Occipital lobe (tissue), 1 donor: ENCODE measurements at regions not wholly inside any gene's neighbourhood (a gene's known extent, or its start where the extent isn't known, plus 50 kb on each side); places are given as distances from the start of the nearest gene placed in this dataset.
"Not testable (repeated sequence)": the region's sequence is repeated elsewhere in the genome, so short reads cannot be mapped to it uniquely, and the experiment has no call there.

Source experiments
- DNase-seq: peaks from one replicate; lab custom pipeline; 2025; lab: John Stamatoyannopoulos, UW

- no peak for DNase-seq
These were observed 51.0 kb downstream of the POU3F3 start for GRCh38 chr2:104904889-104905288.

DNA sequence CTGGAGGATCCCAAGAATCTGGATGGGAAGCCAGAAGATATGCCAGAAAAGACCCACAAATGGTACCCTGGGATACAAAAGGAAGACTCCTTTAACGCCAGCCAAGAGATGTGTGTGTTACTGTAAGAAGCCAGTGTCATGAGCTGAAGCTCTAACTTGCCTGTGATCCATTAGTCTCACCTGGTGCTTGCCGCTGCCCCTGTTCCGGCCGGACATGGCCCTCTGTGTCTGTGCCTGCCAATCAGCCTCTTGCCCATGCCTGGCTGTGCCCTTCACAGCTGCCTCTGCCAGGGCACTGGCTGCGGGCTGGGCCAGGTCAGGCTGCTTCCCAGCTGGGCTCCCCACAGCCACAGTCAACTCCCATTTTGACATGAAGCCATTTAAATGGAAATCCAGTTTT, 55.4 kb downstream of the POU3F3 start:
- no peak for DNase-seq

- no peak for DNase-seq
These were observed 60.6 kb downstream of the POU3F3 start for GRCh38 chr2:104914509-104914908.

DNA sequence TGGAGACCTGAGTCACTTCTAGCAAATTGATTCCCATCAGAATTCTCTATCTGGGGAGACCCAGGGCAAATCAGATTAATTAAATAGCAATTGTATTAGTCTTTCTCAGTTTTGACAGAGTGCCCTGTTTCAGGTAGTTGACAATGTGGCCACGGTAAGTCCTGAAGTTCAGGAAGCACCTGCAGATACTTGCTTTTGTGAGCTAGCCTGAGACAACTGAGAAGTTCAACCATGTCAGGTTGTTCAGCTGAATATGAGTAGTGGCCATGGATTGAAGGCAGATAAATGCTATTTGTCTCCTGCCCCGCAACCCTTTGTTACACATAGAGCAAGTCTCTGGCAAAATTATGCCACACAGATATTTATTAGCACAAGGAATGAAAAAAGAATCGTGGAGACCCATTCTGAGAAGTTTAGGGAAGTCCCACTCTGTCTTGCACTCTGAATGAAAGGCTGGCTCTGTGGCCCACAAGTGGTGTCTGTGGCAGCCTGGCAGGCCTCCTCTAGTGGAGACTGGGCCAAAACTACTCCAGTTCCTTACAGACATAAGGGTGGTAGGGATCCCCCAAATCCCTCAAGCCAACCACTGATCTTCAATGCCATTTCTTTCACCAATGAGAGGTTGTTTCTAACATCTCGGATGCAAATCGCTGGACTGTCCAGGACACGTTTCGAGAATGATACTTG, 61.3 kb downstream of the POU3F3 start:
- DNase-seq = no peak

- no peak for DNase-seq
These were observed 65.2 kb downstream of the POU3F3 start for GRCh38 chr2:104919127-104919526.

DNA sequence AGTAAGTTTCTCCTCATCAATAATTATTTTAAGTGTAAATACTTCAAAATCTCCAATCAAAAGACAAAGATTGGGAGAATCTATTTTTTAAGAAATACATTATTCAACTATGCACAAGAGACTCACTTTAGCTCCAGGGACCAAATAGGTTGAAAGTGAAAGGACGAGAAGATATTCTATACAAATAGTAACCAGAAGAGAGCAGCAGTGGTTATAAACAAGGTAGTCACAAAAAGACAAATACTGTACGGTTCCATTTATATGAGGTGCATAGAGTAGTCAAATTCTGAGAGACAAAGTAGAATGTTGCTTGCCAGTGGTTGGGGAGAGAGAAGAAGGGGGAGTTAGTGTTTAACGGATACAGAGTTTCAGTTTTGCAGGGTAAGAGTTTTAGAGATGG, 69.8 kb downstream of the POU3F3 start:
- no peak for DNase-seq

DNA sequence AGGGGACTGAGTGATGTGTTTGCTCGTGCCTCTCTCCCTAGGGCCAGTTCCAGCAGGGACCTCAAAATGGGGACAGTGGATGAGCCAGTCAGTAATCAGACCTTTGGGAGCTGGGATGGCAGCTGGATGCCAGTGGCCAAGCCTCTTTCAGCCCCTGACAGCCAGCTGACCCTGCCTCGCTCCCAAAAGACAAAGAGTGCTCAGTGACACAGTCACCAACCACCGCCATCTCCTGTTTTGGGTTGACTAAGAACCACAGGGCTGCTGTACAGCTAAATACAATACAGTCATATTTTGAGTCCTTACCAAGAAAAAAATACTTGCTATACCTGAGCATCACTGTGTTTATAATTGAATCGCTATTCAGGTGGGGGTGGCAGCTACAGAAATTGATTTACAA, 75.7 kb downstream of the POU3F3 start:
- peak; percentile 14 for DNase-seq

DNA sequence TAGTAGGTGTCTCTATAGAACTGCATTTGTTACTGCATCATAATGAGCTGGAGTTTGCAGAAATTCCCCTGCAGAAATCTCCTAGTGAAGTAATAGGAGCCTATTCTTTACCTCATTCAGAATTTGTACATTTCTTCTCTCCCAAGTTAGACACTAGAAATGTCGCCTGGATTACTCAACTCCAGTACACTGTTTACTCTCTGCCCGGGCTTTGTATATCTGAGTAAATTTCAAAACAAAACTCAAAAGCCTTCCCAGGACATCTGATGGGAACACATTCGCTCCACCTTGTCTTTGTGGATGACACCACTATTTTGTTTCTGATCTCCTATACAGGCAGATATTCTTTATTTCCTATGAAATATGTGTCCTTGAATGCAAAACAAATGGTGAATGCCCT, 76.8 kb downstream of the POU3F3 start:
- DNase-seq = no peak

- no peak for DNase-seq
These were observed 78.3 kb downstream of the POU3F3 start for GRCh38 chr2:104932243-104932642.

DNA sequence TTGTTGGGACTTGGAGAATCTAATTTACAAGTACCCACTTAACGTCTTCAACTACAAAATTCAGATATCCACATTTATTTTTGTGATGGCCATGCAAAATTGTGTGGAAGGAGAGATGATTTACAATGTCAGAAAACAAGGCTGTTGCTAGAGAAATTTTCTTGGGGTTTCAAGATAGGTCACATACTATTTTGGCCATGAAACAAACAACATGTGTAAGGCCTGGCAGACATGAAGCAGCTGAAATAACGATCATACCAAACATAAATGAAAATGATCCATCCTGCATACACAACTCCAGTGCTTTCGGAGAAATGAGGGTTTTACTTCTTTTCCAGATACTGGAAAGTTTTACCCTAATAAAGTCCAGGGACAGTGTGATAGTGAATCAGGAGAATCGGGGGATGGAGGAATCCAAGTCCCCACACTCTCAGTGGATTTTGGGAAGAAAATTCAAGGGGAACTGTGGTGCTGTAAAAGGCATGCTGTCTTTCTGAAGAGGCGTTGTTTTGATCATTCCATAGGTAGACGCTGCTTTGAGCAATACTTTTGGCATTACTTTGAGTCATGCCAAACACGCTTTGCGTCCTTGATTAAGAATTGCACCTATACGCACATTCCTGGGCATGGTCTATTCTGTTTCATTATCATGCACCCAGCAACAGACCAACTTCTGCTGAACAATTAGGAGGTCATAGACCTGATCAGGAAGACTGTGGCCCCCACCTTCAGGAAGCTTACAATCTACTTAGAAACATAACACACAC, 79.4 kb downstream of the POU3F3 start:
- DNase-seq = no peak

GRCh38 chr2:104936527-104936926, 82.6 kb downstream of the POU3F3 start:
- no peak for DNase-seq

GRCh38 chr2:104938231-104938941, 84.5 kb downstream of the POU3F3 start:
- peak; percentile 61 for DNase-seq

DNA sequence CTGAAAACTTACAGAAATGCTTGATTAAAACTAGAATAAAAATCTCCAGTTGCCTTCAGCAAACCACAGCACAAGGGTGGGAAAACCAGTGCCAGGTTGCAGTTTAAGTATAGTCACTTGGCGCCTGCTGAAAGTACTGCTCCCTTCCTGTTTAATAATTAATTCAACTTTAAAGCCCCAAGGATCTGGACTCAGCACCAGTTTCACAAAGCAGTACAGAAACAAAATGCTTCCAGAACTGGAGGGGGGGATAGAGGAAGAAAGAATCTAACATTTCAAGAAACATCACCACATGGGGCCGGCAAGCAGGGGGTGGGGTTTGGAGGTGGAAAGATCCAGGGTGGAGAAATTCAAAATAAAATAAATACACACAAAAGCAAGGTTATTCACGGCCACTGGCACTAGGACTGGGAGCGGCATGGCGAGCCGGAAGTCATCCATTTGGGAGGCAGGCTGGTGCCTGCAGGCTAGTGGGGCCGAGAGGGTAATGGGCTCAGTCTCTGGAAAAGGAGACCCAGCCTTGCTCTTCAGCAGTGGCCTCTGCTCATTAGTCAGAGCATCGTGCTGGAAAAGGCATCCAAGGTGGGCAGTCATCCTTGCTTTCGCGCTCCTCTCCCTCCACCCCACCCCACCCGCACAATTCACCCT, 85.8 kb downstream of the POU3F3 start:
- DNase-seq = no peak

DNA sequence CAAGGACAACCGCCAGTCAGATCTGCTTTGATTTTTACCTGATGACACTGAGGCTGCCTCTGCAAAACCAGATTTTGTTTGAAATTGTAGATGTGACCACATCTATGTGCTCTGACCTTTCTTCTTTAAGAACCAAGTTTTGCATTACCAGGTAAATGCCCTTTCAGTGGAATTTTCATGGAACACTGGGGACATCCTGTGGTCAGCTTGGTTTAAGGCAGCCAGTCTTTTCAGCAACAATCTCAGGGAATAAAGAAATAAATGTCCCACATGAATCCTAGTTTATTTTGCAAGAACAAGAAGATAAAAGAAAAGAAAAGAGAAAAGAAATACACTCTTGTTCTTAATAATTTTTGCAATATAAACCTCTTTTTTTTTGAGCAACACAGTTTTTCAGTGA, 90.6 kb downstream of the POU3F3 start:
- no peak for DNase-seq

- no peak for DNase-seq
These were observed 91.2 kb downstream of the POU3F3 start for GRCh38 chr2:104945121-104945520.

DNA sequence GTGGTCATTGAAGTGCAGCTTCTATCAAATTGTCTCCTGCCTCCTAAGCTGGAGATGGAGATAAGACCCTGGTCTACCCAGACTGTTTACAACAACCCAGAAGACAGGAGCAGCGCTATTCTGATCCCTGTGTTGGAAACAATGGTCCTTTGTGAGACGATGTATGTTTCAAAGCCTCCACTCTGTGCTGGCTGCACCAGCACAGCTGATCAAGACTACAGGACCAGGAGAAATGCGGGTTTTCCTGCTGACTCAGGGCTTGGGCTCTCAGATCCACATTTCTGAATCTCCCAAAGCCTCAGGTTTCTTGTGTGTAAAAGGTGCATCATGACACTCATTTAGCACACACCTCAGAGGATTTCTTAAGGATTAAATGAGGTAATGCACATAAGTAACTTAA, 92.0 kb downstream of the POU3F3 start:
- DNase-seq = no peak

GRCh38 chr2:104947456-104947855, 90.4 kb upstream of the MRPS9 start:
- not testable (repeated sequence) for DNase-seq

DNA sequence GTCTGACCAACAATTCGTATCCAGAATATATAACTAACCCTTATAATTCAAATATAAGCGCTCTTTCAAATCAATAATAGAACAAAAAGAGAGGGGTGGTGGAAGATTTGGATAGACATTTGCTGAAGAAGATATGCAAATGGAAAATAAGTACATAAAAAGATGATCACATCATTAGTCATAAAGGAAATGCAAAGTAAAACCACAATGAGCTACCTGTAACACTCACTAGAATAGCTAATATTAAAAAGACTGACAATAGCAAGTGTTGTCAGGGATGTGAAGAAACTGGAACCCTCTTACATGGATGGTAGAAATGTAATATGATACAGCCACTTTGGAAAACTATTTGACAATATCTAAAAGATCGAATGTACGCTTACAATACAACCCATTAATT, 84.9 kb upstream of the MRPS9 start:
- DNase-seq = no peak

DNA sequence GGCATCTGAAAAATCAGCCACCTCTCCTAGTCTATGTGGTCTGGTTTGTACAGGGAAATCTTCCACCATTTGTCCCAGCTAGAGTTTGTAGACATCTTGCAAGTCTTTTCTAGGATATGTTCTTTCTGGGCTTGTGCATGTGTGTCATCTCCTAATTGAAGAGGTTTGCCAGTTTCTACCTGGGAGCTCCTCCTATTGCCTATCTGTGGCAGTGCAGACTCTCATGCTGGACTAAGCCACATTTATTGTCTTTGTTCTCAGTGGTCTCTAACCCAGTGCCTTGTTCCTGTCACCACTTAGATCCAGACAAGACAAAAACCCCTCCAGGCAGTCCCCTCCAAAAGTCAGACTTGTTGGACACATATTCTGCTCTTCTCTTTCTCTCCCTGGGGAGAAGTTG, 72.0 kb upstream of the MRPS9 start:
- no peak for DNase-seq

- no peak for DNase-seq
These were observed 68.3 kb upstream of the MRPS9 start for GRCh38 chr2:104969564-104969963.

GRCh38 chr2:104975371-104975770, 62.5 kb upstream of the MRPS9 start:
- no peak for DNase-seq

DNA sequence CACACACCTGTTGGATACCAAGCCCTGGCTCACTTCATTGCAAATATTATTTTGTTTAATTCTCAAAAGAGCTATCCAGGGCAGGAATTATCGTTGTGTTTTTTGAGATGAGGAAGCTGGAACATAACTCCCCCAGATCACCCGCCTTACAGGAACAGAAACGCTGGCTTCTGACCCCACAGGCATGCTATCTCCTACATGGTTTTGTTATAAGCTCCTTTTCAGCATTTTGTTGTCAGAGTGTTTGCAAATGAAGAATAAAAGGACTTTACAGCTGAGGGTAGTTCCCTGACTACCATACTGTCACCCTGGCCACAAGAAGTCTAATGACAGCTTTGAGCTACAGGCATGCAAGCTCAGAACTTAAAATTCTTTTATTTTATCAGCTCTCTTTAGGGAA, 62.0 kb upstream of the MRPS9 start:
- no peak for DNase-seq
